Upper lobe of right lung (tissue), 1 donor: ENCODE measurements at regions not wholly inside any gene's neighbourhood (a gene's known extent, or its start where the extent isn't known, plus 50 kb on each side); places are given as distances from the start of the nearest gene placed in this dataset.
"Not testable (repeated sequence)": the region's sequence is repeated elsewhere in the genome, so short reads cannot be mapped to it uniquely, and the experiment has no call there.

ENCODE experiments used
- ATAC-seq: fragments of 200-7000 bp; cut with Tn5 transposase; one replicate; pipeline ENCODE4 v1.9.1; 2020; ENCODE audit warnings: mild to moderate bottlenecking, moderate library complexity
- DNase-seq: peaks from one replicate; pipeline ENCODE4 v3.0.0-alpha.2; 2020
- H3K27ac ChIP-seq: fragments of 200-600 bp; one replicate; pipeline ENCODE4 v1.8.0; 2022
- H3K27me3 ChIP-seq: fragments of 200-600 bp; one replicate; pipeline ENCODE4 v1.8.0; 2022; ENCODE audit warnings: mild to moderate bottlenecking
- H3K36me3 ChIP-seq: fragments of 200-600 bp; one replicate; pipeline ENCODE4 v1.8.0; 2022
- H3K4me1 ChIP-seq: fragments of 200-600 bp; one replicate; pipeline ENCODE4 v1.8.0; 2022
- H3K4me3 ChIP-seq: fragments of 200-600 bp; one replicate; pipeline ENCODE4 v1.8.0; 2022; ENCODE audit warnings: mild to moderate bottlenecking
- H3K9me3 ChIP-seq: fragments of 200-600 bp; one replicate; pipeline ENCODE4 v1.8.0; 2022
- CTCF ChIP-seq: fragments of 200-600 bp; IDR thresholded peaks from one replicate; pipeline ENCODE4 v1.8.0; 2022; ENCODE audit warnings: antibody characterized with exemption
- intact Hi-C: fragments of 100-400 bp; cut with DNase I; formaldehyde crosslinking; loops from one replicate; pipeline ENCODE4 v1.11.0; 2022
- donor health status: DM: no; HTN: yes; CAD: no; lungs with severe emphysema.

DNA sequence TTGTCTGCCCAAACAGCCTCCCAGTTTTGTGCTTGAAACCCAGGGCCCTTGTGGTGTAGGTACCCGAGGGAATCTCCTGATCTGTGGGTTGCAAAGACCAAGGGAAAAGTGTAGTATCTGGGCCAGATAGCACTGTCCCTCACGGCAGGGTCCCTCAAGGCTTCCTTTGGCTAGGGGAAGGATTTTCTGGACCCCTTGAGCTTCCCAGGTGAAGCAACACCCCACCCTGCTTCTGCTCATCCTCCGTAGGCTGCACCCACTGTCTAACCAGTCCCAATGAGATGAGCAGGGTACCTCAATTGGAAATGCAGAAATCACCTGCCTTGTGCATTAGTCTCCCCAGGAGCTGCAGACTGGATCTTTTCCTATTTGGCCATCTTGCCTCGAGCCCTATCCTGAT, 791.8 kb upstream of the MANEA start:
- no peaks in the 10 kb centered on the region for H3K27me3 ChIP-seq
- intact Hi-C loops, result no loop called here
- H3K9me3 ChIP-seq, result peaks cover 4% of the 10 kb centered on the region
- H3K4me1 ChIP-seq, result no peaks in the 10 kb centered on the region
- no peak overlapping the region for H3K27ac ChIP-seq
- ATAC-seq (no peak), DNase-seq (no peak)
- no peaks in the 10 kb centered on the region for H3K36me3 ChIP-seq
- TF ChIP-seq CTCF, result no peak
- no peak overlapping the region for H3K4me3 ChIP-seq

DNA sequence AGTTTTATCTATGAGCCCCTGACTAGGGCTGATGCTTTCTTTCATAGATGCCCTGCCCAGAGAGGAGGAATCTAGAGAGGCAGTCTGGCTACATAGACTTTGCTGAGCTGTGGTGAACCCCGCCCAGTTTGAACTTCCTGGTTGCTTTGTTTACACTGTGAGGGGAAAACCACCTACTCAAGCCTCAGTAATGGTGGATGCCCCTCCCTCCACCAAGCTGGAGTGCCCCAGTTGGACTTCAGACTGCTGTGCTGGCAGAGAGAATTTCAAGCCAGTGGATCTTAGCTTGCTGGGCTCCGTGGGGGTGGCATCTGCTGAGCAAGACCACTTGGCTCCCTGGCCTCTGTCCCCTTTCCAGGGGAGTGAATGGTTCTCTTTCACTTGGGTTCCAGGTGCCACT, 792.3 kb upstream of the MANEA start:
- H3K27ac ChIP-seq, H3K4me3 ChIP-seq, H3K36me3 ChIP-seq, intact Hi-C loops, H3K9me3 ChIP-seq, H3K4me1 ChIP-seq, H3K27me3 ChIP-seq: not testable (repeated sequence)
- peak; percentile 70 for DNase-seq
- peak; percentile 82 for ATAC-seq

DNA sequence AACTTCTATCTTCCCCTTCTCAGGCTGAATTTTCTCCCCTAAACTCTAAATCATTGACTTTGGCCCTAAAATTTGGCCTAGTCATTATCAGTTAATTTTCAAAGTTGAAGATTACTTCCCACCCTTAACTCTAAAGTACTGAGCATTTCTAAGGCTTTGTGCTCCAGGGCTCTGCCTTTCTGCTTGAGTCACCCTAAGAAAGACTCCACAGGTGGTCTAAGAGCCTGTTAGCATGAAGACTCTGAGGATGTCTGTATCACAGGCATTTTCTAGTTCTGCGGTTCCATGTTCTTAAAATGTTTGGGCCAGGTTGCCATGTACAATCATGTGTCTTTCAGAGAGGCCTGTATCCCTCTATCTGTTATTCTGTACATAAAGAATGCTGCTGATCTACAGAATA, 808.1 kb upstream of the MANEA start:
- H3K27ac ChIP-seq, result no peak overlapping the region
- no peaks in the 10 kb centered on the region for H3K9me3 ChIP-seq
- intact Hi-C loops, result no loop called here
- ATAC-seq (no peak), DNase-seq (no peak)
- TF ChIP-seq CTCF, result no peak
- H3K4me1 ChIP-seq, result no peaks in the 10 kb centered on the region
- no peaks in the 10 kb centered on the region for H3K36me3 ChIP-seq
- H3K27me3 ChIP-seq, result no peaks in the 10 kb centered on the region
- H3K4me3 ChIP-seq, result no peak overlapping the region

DNA sequence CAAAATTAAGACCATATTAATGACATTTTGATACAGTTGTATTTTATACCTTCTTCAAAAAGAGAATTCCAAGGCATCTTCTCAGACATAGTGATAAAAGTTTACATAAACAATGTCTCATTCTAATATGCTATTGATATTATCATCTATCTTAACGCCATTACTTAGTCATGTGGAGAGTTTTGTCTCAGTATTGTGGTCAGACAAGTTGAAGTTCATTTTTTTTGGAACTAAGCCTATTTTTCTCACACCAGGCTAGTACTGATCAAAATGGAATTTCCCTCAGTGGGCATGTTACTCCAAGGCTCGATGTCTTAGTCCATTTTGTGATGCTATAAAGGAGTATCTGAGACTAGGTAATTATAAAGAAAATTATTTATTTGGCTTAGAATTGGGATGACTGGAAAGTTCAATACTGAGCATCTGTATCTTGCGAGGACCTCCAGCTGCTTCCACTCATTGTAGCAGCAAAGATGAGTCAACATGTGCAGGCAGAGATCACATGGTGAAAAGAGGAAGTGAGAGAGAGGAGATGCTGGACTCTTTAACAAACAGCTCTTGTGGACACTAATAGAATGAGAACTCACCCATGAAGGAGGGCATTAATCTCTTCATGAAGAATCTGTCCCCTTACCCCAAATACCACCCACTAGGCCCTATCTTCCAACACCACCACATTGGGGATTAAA, 825.5 kb upstream of the MANEA start:
- no peak for ATAC-seq
- TF ChIP-seq CTCF, result no peak
- H3K27me3 ChIP-seq, result no peaks in the 10 kb centered on the region

GRCh38 chr6:94736236-94736635, 841.1 kb upstream of the MANEA start:
- TF ChIP-seq CTCF, result no peak
- no peaks in the 10 kb centered on the region for H3K9me3 ChIP-seq
- intact Hi-C loops, result no loop called here
- H3K4me1 ChIP-seq, result no peaks in the 10 kb centered on the region
- H3K36me3 ChIP-seq, result no peaks in the 10 kb centered on the region
- no peak overlapping the region for H3K4me3 ChIP-seq
- H3K27ac ChIP-seq, result no peak overlapping the region
- DNase-seq (no peak), ATAC-seq (no peak)
- H3K27me3 ChIP-seq, result no peaks in the 10 kb centered on the region

More for the DNA sequence above, 825.5 kb upstream of the MANEA start:
- Histone ChIP-seq H3K4me1 (no peaks in the 10 kb centered on the region), H3K36me3 (no peaks in the 10 kb centered on the region), H3K4me3 (no peak overlapping the region), H3K9me3 (no peaks in the 10 kb centered on the region), H3K27ac (no peak overlapping the region)
- intact Hi-C loops, result no loop called here
- DNase-seq, result no peak

DNA sequence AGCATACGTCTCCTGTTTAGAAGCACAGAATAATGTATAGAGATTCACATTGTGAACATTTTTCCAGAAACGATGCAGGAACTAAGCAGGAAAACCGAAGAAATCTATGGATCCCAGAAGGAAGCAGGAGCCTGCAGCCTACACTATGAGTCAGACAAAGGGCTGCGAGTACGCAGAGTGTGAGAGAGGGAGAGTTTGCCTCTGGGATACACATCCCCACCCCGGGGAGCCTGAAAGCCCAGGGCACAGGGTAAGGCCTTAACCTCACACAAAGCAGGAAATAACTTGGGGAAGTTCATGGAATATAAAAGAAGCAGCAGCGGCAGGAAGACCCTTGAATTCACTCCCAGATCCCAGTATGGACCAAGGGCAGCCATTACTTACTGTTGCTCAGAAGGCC, 842.1 kb upstream of the MANEA start:
- Histone ChIP-seq H3K4me1 (no peaks in the 10 kb centered on the region), H3K4me3 (no peak overlapping the region), H3K27ac (no peak overlapping the region), H3K27me3 (no peaks in the 10 kb centered on the region), H3K36me3 (no peaks in the 10 kb centered on the region), H3K9me3 (no peaks in the 10 kb centered on the region)
- intact Hi-C loops, result no loop called here
- DNase-seq (no peak), ATAC-seq (no peak)
- TF ChIP-seq CTCF, result no peak
